HEK293T (cell line): ENCODE measurements at regions not wholly inside any gene's neighbourhood (a gene's known extent, or its start where the extent isn't known, plus 50 kb on each side); places are given as distances from the start of the nearest gene placed in this dataset.

Source experiments
- BHLHE40 ChIP-seq: fragments of 450-650 bp; IDR thresholded peaks from 2 replicates; pipeline ENCODE4 v1.6.1; 2016; ENCODE audit warnings: mild to moderate bottlenecking, moderate library complexity, borderline replicate concordance
- ELF4 ChIP-seq: fragments of 450-650 bp; IDR thresholded peaks from 2 replicates; pipeline ENCODE4 v1.6.1; 2017; ENCODE audit warnings: antibody characterized with exemption
- HDGF ChIP-seq: fragments of 450-650 bp; IDR thresholded peaks from 2 replicates; pipeline ENCODE4 v1.6.1; 2017; ENCODE audit warnings: antibody characterized with exemption, borderline replicate concordance
- LEF1 ChIP-seq: fragments of 450-650 bp; IDR thresholded peaks from 2 replicates; pipeline ENCODE4 v1.6.1; 2017; ENCODE audit warnings: mild to moderate bottlenecking, borderline replicate concordance
- SP1 ChIP-seq: fragments of 450-650 bp; IDR thresholded peaks from 2 replicates; pipeline ENCODE4 v1.6.1; 2017
- SUZ12 ChIP-seq: fragments of 450-650 bp; IDR thresholded peaks from 2 replicates; pipeline ENCODE4 v1.6.1; 2016; ENCODE audit warnings: mild to moderate bottlenecking

GRCh38 chr10:28408237-28408777 lies 105.4 kb upstream of the MPP7 start:
- TF ChIP-seq HDGF: no peak
- TF ChIP-seq LEF1: no peak
- TF ChIP-seq SP1: no peak
- no peak for TF ChIP-seq ELF4
- TF ChIP-seq BHLHE40: no peak
- no peak for TF ChIP-seq SUZ12
